ENCODE measurements at regions not wholly inside any gene's neighbourhood (a gene's known extent, or its start where the extent isn't known, plus 50 kb on each side); places are given as distances from the start of the nearest gene placed in this dataset.

DNA sequence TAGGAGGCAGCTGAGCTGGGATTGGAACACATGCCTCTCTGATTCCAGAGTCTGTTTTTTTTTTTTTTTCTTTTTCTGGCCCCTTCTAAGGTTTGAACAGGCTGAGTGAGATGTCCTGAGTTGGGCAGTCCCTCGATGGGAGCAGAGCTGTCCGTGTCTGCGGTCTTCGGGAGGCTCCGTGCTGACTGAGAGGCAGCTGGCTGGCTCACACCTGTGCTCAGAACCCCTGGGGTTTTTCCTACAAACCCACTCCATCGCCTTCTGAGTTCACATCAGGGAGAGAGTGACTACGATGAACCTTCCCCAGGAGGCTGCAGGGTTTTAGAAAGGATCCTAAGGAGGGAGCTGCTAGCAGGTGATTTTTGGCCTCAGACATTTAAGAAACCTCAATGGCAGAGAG is 92.5 kb downstream of the IRF8 start:
- no peak for DNase-seq

DNA sequence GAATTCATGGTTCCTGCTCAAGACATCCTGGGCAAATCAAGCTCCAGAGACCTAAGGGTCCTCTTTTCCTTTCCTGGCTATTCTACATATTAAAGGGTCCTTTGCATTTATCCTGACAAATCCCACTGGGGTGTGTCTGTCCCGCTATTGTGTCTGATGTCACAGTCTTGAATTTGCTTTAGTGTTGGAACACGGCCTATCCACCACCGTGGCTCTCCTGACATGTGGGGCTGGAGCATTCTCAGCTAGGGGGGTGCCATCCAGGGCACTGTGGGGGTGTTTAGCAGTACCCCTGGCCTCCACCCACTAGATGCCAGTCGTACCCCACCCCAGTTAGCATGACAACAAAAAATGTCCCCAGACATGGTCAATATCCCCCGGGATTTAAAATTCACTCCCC is 92.9 kb downstream of the IRF8 start:
- no peak for DNase-seq

DNA sequence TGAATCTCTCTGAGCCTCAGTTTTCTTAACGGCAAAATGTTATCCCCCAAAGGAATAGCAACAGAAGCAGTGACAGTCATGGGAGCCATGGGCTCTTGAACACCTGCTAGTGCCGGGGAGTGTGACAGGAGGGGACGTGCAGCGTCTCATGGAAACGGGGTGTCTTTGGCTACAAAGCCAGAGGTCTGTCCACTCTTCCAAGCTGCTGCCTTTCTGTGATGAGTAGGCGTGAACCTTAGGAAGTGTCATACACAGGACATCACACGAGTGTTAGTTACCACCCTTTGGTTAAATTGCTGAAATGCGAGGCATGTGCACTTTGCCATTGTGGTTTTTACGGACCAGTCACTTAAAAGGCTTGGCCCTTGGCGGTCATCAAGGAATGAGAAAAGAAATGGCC is 93.4 kb downstream of the IRF8 start:
- DNase-seq = no peak

DNA sequence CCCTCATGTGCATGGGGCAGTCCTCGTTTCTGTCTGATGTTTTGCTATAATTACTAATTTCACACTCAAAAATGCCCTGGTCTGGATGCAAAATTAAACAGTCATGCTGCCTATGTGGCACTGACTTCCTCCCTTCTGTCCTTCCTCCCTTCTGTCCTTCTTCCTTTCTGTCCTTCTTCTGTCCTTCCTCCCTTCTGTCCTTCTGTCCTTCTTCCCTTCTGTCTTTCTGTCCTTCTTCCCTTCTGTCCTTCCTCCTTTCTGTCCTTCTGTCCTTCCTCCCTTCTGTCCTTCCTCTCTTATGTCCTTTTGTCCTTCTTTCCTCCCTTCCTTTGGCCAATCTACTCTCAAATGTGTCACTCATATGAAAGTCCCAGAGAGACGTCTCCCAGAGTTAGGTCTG is 93.8 kb downstream of the IRF8 start:
- DNase-seq = no peak

DNA sequence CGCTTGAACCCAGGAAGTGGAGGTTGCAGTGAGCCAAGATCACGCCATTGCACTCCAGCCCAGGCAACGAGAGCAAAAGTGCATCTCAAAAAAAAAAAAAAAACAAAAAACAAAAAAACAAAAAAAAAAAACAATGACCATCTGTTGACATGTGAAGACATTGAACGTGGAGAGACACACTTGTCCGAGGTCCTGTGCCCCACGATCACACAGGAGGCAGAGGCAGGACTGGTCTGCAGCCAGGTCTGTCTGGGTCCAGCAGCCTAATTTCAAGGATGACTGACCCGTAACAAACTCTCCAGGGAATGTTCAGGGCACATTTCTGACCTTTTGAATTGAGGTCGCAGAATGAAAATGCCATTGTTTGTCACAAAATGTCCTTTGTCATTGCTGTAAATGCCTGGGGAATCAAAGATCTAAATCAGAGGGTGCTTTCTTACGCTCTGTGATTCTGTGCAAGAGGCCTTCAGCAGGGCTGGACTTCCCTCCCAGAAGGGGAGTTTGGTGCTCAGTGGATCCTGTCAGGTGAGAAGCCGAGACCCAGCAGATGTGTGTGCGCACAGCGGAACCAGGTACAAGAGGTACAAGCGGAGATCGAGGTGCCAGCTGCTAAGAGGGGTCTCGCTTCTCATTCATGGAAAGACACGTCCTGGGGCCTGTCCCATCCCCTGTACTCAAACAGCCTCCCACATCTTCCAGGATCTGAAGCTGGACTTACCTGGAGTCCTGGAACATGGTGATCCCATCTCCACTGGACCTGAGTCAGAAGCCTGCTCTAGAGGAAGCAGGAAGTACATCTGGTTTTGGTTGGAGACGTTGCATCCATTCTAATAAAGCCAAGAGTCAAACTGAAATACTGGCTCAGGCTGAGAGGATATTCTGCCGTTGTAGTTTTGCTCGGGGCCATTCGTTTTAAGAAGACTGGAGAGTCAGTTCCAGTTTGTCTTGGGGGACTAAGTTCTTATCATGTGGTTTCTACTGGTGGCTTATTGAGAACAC is 95.8 kb downstream of the IRF8 start:
- DNase-seq = no peak

DNA sequence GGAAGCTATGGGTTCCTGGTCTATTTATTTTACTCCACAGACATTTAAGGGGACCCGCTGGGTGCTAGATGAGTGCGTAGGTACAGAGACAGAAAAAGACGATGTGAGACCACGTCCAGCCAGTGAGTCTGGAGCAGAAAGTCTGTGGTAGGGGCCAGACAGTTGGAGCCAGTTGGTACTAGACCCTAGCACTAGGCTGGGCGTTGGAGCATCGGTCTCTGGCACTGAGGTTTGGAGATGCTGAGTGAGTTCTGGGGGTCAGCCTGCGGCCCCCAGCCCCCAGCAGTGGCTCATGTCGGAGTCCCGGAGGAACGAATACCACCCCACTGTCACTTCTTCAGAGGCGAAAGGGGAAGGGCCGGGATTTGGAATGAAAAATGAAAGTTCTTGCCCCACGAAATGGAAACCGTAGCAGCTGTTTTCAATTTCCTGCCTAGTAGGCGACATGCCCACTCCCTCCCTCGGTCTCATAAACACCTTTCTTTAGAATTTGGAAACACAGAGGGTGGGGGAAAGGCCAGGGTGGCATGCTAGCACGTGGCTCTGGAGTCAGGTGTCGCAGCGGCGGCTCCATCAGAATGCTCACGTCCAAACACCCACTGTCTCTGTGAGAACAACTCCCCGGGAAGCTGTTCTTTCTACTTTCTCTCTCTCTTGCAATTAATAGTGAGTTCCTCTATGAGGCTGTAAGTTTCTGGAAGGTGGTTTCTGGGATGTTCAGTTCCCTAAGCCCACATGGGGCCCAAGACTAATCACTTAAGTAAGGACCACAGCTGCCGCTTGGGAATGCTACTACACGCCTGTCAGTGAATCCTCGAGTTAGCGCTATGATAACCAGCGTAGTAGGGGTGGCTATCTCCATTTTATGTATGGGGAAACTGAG is 96.8 kb downstream of the IRF8 start:
- no peak for DNase-seq

DNA sequence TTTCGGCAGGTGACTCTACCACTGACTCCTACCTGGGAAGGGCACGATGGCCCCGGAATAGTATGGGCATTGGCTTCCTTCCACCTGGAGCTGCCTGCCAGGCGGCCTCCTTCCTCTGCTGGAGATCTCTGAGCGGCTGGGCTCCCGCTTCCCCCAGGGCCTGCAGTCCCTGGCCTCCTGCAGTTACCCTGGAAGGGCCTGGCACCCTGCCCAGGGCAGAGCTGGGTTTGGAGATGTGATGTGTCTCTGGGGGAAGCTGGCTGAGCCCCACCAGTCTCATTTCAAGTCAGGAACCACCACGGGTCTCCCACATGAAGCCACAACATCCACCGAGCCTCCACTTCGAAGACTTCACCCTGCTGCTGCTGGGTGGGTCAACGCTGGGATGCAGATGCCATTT is 97.9 kb downstream of the IRF8 start:
- no peak for DNase-seq

DNA sequence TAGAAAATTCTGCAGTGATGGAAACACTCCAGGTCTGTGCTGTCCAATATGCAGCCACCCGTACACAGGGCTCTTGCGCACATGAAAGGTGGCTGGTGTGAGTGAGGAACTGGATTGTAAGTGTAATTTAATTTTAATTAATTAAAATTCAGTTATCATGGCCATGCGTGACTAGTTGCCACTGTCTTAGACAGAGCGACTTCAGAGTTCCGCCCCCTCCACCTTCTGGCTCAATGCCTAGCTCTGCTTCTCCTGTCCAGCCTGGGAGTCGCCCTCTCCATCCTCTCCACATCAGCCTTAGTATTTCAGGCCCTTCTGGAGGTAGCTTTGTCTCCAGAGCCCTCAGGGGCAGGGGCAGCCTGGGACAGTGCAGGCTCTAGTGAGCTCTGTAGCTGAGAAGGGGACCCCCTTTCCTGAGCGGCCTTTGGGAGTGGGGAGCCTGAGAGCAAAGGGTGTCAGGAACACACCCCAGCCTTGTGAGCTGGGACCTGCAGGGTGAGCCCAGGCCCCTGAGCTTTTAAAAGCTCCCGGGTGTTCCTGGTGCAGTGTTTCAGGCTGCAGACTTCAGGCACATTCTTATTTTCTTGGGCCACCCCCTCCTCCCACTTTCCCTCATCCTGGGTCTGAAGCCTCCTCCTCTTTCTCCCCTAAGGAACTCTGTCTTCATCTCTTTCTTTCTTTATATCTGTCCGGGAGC is 99.4 kb downstream of the IRF8 start:
- no peak for DNase-seq

DNA sequence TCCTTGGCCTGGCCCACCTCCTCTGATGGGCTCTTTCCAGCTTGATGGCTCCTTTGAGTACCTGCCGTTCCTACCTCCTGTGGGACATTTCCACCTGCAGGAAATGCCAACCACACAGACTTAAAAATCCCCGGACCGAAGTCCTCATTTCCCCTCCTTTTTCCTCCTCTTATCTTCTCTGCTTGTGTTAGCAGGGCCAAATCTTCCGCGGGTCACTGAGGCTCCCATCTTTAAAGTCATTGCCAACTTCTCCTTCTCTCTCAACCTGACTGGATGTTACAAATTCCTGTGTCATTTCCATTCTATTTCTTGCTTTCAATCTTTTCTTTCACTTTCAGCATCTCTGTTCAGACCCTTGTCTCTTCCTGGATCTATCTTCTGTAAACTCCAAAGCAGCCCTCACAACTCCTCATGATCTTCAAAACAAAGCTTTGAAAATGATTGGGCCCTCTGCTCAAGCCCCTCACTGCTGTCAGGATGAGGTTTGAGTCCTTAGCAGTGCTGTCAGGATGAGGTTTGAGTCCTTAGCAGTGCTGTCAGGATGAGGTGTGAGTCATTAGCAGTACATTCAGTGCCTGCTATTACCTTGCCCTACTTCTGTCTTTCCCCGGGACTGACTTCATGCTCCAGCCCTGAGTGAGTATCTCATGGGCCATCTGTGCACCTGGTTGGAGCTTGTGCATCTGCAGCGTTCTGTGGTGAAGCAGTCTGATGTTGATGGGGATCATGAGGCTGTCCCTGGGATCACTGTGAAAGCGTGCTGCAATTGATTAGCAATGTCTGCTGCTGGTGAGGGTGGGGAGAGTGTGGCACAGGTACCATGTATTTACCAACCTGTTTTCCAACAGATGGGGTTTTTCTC is 100.1 kb downstream of the IRF8 start:
- DNase-seq = no peak

DNA sequence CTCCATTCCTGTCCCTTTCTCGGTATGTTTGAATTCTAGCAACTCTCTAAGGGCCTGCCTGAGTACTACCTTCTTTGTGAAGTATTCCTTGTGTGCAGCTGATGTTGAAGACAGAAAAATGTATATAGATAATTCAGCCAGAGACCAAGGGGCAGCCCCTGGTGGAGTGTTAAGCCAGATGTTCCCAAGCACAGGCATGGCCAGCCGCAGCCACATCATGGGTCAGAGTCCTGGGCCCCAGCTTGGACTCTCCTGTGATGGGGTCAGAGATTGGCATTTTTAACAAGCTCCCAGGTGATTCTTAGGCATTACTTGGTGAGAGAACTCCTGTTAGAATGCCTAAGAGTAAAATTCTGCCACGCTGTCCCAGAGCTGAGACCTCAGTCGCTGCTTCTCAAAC is 100.8 kb downstream of the IRF8 start:
- no peak for DNase-seq

DNA sequence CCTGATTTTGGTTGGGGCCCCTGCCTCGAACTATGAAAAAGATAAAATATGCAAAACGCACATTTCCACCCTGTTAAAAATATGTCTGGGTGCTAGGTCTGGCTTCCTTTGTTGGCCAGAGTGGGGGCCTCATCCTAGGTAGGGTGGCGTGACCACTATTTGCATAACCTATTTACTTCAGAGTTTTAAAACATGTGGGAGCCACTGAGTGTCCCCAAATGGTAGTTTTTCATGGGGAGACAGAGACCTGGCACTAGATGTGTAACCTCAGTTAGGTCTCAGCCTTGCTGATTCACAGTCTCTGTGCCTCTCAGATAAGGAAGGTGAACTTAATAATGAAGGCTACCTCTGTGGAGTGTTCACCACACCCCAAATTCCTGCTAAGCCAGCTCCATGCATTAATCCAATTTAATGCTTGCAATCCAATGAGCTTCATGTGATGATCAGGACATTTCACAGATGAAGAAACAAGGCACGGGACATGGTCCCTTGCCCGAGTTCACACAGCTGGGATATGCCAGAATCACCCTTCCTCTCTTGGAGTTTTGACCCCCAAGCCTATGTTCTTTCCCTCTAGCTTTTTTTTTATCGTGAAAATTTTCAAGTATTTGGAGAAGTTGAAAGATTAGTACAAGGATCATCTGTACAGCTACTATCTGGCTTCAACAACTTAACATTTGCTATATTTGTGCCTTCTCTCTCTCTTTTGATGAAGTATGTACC is 103.4 kb downstream of the IRF8 start:
- no peak for DNase-seq

DNA sequence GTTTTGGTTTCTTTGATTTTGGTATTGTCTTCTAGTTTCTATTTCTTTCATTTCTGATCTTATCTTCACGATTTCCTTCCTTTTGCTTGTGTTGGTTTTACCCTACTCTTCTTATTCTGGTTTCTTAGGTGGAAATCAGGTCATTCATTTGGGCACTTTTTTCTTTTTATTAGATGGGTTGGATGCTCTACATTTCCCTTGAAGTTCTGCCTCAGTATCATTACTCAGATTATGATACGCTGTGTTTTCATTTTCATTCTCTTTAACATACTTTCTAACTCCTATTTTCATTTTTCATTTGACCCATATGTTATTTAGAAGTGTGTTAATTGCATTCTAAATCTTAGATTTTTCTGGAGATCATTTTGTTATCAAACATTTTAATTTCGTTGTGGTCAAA is 108.6 kb downstream of the IRF8 start:
- DNase-seq = no peak

DNA sequence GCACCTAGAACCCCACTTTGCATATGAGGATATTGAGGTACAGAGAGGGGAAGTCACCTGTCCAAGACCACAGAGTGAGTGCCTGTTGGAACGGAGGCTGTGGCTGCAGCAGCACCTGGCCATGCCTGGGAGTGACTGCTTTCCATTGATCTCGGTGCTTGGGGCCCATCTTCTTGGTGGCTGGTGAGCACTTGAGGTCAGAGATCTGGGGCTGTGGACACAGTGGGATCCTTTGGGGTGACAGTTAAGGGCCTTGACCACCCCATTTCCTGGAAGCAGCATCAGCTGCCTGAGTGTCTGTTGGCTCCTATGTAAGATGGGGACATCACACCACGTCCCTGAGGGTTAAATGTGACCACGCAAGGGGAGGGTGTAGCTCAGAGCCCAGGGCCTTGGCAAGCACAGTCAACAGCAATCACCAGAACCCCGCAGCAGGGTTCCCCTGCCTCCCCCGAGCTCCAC is 111.7 kb downstream of the IRF8 start:
- no peak for DNase-seq

DNA sequence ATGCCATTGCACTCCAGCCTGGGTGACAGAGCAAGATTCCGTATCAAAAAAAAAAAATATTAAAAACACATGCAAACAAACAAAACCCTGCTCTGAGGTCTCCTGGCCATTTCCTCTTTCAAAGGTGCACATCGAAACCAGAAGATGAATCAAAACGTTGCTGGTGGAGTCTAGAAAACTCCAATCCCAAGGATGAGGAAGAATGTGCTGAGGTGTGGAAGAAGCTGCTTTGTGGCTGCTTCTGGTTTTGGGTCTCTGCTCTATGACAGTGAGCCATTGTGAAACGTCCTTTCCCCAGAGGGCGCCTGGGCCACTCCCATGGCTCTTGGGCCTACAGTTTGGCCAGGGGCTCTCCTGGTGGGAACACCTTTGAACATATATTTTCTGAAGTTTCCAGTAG is 112.6 kb downstream of the IRF8 start:
- DNase-seq = no peak

DNA sequence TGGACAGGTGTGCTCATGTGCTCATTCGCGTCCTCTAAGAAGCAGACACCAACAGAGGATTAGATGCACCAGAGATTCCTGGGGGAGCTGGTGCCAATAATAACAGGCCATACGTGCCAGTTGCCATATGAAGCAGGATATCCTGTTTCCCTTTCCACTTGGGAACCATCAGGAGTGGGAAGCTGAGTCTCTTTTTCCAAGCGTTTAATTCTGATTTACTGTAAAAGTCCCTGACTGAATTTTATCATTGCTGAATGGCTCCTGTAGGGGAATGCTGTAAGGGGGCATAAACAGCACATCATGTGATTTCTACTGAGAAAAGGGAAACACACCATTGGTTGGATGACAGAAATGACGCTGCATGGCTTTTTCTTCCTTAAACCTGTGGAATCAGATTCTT is 113.3 kb downstream of the IRF8 start:
- DNase-seq = no peak

DNA sequence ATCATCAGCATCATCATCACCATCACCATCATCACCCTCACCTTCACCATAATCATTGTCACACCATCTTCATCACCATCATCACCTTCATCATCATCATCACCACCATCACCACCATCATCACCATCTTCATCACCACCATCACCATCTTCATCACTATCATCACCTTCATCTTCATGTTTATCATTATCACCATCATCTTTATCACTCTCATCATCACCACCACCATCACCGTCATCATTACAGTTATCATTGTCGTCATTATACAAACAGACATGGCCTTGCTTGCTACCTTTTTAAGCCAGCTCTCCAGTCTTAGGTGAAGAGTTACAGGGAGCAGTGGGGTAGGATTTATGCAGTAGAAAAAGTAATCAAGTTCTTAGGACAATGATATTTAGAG is 114.9 kb downstream of the IRF8 start:
- no peak for DNase-seq

DNA sequence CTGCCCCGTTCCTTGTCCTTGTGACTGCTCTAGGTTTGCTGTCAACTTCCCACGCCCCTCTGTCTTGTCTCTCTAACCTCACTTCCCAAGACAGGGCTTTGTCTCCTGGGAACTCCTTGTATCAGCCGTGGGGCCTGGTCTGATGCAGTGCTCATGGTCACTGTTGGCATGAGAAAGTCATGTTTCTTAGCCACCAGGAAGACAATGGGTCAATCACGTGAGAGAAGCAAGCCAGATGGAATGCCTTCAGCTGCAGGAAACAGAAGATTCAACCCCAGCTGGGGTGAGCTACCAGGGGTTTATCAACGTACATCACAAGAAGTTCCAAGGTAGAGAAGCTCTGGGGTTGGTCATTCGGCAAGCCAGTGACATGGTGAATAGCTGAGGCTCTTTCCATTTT is 116.6 kb downstream of the IRF8 start:
- no peak for DNase-seq

DNA sequence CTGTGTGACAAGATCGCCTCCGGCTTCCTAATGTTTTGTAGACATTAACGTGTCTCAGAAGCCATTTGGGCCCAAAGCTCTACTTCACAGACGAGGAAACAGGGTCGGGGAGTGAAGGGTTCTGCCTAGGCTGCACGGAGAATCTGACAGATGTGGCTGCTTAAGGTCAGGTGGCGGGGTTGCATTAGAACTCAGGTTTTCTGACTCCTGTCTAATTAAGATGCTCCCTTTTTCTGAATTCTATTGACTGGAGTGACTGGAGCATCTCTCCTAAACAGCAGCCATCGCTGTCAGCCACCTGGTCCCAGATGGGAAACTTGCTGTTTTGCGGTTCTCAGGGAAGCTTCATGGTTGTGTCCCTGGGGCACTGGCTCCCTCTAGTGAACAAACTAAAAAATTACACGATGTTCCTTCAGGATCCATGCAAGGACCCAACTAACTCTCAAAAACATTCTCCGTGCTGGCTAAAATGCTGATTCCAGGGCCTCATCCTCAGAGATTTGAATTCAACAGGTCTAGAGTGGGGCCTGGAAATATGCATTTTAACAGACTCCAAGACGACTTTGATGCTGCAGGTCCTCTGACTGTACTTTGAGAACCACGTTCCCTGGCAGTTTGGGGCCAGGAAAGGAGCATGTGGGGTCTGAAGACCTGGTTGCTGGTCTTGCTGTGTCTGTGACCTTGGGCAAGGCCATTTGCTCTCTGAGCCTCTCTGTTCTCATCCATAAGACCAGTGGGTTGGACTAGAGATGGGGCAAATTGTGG is 117.4 kb downstream of the IRF8 start:
- DNase-seq = peak; percentile 12

DNA sequence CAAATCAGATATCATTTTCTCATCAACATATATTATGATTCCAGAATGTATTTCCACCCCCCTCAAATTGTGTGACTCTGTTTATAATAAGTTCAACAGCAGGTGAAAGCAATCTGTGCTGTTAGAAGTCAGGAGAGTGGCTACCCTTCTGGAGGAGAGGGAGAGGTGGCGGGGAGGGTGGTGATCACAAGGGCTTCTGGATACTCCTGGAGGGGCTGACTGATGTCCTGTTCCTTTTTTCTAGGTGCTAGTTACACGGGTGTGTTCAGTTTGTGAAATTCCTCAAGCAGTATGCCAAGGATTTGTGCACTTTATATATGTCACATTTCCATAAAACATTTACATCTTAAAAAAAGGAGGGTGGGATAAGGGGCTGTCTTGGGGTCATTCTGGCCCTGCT is 119.1 kb downstream of the IRF8 start:
- no peak for DNase-seq

DNA sequence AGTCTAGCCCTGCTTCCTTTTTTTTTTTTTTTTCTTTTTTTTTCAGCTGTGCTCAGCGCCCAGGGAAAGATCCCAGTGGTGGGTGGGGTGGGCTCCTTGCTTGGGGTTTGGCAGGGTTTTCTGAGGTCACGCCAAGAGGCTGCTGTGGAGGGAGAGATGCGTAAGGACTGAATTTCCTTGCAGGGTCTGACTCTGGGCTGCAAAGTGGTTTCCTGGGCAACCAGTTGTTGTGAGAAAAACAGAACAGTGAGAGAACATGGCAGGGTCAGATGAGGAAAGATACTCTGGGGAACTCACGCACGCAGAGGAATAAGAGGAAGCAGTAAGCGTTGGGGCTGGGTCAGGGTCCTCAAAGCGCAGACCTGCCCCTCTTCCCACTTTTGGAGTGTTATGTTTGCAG is 119.5 kb downstream of the IRF8 start:
- no peak for DNase-seq

DNA sequence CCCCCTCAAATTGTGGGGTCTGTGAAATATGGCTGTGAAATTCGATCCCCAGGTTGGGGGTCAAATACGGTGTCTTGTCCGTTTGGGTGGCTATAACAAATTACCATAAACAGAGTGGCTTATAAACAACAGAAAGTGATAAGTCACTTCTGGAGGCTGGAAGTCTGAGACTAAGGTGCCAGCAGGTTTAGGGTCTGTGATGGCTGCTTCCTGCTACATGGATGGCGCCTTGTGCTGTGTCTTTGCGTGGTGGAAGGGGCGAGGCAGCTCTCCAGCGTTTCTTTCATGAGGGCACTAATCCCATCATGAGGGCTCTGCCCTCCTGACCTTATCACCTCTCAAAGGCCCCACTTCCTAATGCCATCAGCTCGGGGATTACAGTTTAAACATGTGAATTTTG is 120.0 kb downstream of the IRF8 start:
- no peak for DNase-seq

Data from T1000 (cell line).